ENCODE measurements at regions not wholly inside any gene's neighbourhood (a gene's known extent, or its start where the extent isn't known, plus 50 kb on each side); places are given as distances from the start of the nearest gene placed in this dataset.

DNA sequence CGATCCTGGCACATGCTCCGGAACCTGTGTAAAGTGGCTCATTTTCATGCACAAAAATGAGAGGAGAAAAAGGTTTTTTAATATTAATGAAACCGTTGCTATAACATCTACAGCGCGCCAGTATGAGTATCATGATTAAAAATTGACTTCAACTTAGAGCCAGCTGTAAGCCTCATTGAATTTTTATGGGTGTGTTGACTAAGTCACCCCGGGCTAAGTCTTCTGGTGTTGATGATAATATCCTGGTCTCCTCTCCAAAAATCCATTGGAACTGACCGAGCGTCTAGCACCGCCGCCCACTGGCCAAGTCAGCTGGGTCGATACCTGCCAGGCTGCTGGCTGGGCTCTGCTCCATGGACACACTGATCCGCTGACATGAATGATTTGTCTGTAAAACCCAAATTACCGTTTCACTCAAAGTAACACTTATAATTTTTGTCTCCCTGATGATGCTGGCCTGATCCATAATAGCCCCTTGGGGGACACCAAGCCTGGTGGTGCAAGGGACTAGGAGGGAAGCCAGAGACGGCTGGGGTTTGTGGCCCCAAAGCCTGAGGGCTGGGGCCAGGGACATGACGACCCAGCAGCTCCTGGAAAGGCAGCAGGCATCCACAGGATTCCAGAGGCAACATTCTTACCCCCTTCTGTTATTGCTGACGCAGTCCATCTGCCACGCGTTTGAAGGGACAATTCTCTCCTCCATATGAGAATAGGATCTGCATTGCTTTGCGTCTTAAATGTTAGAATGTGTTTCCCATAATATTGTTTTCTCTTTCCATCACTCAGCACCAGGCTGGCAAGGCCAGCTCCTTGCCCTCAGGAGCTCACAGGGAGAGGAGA is 131.0 kb upstream of the PPP2R2D start:
- TF ChIP-seq, protein P1, sequence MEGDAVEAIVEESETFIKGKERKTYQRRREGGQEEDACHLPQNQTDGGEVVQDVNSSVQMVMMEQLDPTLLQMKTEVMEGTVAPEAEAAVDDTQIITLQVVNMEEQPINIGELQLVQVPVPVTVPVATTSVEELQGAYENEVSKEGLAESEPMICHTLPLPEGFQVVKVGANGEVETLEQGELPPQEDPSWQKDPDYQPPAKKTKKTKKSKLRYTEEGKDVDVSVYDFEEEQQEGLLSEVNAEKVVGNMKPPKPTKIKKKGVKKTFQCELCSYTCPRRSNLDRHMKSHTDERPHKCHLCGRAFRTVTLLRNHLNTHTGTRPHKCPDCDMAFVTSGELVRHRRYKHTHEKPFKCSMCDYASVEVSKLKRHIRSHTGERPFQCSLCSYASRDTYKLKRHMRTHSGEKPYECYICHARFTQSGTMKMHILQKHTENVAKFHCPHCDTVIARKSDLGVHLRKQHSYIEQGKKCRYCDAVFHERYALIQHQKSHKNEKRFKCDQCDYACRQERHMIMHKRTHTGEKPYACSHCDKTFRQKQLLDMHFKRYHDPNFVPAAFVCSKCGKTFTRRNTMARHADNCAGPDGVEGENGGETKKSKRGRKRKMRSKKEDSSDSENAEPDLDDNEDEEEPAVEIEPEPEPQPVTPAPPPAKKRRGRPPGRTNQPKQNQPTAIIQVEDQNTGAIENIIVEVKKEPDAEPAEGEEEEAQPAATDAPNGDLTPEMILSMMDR (IDR thresholded peaks at IDR 0.05; ENCODE audit: insufficient read depth, low read depth, low read length), result no peak
- H3K4me3 ChIP-seq (ENCODE audit: low read depth, low read length), result no peak overlapping the region
- DNase-seq (ENCODE audit: low read depth), result no peak

DNA sequence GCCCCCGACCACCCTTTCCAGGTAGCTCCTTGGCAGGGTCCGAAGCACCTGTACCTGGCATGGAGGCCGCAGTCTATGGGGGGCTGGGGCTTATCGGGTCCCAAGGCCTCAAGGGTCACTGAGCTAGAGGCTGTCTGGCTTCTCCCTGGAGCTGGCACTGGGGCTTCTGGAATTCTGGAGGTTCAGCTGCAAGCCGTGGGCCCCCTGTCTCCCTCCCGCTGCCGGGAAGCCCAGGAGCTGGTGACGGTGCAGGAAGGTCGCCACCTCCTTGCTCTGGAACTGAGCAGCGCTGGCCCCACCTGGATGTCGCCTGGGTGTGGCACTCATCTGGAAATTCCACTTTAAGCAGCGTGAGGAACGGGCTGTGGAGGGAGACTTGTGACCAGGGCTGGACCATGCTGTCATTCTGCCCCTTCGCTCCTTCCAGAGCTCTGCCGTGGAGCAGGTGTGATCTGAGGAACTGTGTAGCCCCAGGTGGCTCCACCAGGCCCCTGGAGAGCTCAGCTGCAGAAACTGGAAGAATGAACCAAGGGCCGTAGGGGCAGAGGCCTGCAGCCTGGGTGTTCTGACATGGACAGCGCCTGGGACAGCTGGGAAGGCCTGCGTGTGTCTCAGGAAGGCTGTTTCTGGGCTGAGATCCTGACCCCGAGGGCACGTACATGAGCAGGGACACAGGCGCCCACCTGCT is 129.7 kb upstream of the PPP2R2D start:
- DNase-seq (ENCODE audit: low read depth), result no peak
- no peak overlapping the region for H3K4me3 ChIP-seq (ENCODE audit: low read depth, low read length)
- TF ChIP-seq, protein P1 (IDR thresholded peaks at IDR 0.05; ENCODE audit: insufficient read depth, low read depth, low read length), result no peak

DNA sequence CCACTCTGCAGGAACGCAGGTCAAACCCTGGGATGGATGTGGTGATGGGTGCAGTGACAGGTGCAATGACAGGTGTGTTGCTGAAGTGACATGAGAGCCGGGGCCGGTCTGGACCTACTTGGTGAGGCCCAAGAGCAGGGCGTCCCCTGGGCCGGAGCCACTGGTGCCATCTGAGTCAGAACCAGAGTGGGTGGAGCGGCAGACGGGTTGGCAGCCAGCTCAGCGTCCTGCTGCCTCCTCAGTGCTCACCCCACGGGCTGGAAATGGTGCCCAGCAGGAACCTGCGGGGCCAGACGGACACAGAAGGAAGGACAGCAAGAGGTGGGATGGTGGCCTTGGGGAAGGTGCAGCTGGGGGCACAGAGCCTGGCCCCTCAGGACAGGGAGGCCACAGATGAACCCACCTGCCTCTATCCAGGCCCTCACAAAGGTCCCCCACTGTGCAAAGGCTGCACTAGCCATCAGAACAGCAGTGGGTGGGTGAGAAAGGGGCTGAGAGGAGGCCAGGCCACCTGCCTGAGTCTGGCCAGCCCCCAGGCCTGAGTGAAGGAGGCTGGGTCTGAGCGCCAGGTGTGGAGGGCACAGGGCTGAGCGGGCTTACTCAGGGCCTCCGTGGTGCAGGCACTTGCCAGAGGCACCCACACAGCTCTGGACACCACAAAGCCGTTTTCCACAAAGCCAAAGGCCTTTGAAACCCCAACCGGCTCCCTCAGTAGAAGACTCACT is 129.0 kb upstream of the PPP2R2D start:
- TF ChIP-seq, protein P1 (IDR thresholded peaks at IDR 0.05; ENCODE audit: insufficient read depth, low read depth, low read length), result no peak
- H3K4me3 ChIP-seq (ENCODE audit: low read depth, low read length), result no peak overlapping the region
- DNase-seq (ENCODE audit: low read depth), result no peak

DNA sequence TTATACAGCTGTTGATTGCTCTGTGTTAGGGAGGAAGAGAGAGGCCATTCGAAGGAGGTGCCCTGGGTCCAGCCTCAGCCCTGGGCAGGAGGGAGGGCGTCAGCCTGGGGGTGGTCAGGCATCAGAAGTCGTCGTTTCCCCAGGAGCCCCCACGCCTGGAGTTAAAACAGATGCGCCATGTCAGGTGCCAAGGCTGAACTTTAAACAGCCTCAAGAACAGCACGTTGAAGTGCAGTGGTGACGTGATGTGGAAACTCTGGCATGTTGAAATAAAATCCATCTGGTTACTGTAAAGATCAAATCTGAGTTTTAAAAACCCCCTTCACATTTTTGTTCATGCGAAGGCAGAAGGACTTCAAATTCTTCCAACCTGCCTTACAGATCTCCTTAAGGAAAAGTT is 128.4 kb upstream of the PPP2R2D start:
- H3K4me3 ChIP-seq (ENCODE audit: low read depth, low read length), result no peak overlapping the region
- DNase-seq (ENCODE audit: low read depth), result no peak
- TF ChIP-seq, protein P1 (IDR thresholded peaks at IDR 0.05; ENCODE audit: insufficient read depth, low read depth, low read length), result no peak

DNA sequence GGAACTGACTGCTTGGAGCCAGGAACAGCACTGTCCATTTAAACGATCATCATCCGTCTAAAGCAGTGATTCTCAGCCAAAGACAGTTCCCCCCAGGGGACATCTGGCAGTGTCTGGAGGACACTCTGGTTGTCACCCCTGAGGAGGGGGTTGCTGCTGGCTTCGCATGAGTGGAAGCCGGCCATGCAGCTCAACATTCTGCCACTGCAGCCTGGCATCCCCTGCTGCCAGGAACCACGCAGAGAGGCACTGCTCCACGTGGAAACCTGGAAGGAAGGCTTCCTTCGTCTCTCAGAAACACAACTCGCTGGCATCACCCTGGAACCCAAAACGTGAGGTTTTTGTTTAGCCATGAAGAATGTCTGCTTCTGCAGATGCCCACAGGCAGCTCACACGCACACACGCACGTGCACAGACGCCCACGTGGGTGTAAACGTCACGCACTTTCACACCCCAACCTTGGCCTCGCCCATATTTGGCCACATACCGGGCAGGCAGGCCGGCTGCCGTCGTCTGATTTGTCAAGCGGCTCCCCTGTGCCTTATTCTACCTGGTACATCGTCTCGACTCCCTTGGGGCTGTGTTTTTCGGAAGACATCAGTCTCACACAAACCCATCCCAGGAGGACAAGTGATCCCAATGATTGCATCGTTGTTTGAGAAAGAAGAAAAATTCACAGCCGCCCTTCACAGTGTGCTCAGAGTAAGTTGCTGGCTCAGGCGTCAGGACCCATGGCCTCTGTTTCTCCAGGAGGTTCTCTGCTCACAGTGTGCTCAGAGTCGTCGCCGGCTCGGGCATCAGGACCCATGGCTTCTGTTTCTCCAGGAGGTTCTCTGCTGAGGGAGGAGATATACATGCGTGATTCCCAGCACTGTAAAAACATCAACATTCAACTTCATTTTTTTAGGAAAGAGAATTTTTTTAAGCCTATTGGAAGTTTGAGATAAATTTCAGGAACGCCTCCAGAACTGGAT is 127.2 kb upstream of the PPP2R2D start:
- no peak for DNase-seq (ENCODE audit: low read depth)
- TF ChIP-seq, protein P1 (IDR thresholded peaks at IDR 0.05; ENCODE audit: insufficient read depth, low read depth, low read length), result no peak
- no peak overlapping the region for H3K4me3 ChIP-seq (ENCODE audit: low read depth, low read length)

DNA sequence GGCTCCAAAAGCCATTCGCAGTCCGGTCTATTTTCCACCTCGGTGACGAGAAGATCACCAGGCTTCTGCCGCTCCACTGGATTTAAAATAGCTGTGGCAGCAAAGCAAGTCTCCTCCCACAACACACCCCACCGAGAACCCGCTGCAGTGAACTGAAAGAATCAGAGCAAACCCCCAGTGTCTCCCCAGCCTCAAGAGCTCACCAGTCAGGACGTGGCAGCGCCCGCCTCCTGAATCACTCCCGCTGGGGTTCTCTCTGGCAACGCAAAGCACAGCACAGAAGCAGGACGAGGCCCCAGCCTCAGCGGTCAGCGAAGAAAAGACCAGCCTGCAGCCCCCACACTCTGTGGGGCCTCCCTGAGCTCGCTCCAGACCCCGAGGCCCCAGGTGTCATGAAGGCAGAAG is 126.1 kb upstream of the PPP2R2D start:
- no peak for DNase-seq (ENCODE audit: low read depth)
- TF ChIP-seq, protein P1 (IDR thresholded peaks at IDR 0.05; ENCODE audit: insufficient read depth, low read depth, low read length), result no peak
- no peak overlapping the region for H3K4me3 ChIP-seq (ENCODE audit: low read depth, low read length)

All from fibroblast of villous mesenchyme (primary cell).